DND-41 (cell line): ENCODE measurements at regions not wholly inside any gene's neighbourhood (a gene's known extent, or its start where the extent isn't known, plus 50 kb on each side); places are given as distances from the start of the nearest gene placed in this dataset.

Experiments
- ATAC-seq: fragments of 200-7000 bp; cut with Tn5 transposase; 3 replicates; pipeline ENCODE4 v1.9.1; 2021; ENCODE audit warnings: low read depth; ENCODE audit not compliant: insufficient read depth
- DNase-seq: peaks from one replicate; pipeline ENCODE4 v3.0.0-alpha.2; 2020
- H2AFZ ChIP-seq: 2 replicates; pipeline ENCODE4 v1.6.0; 2012; ENCODE audit warnings: low read depth, low read length
- H3K27ac ChIP-seq: 2 replicates; pipeline ENCODE4 v1.5.1; 2012; ENCODE audit warnings: low read length, inconsistent platforms
- H3K27me3 ChIP-seq: fragments of 200-600 bp; sonication (generic); 2 replicates; pipeline ENCODE4 v1.6.0; 2012; ENCODE audit warnings: low read length, mild to moderate bottlenecking, inconsistent platforms; ENCODE audit not compliant: insufficient read depth, poor library complexity
- H3K36me3 ChIP-seq: 2 replicates; pipeline ENCODE4 v1.5.1; 2012; ENCODE audit warnings: low read length, inconsistent platforms; ENCODE audit not compliant: insufficient read depth
- H3K4me1 ChIP-seq: 2 replicates; pipeline ENCODE4 v1.5.1; 2012; ENCODE audit warnings: mild to moderate bottlenecking, low read length; ENCODE audit not compliant: insufficient read depth
- H3K4me2 ChIP-seq: 2 replicates; pipeline ENCODE4 v1.6.0; 2012; ENCODE audit warnings: mild to moderate bottlenecking, moderate library complexity, low read length, inconsistent platforms; ENCODE audit not compliant: insufficient read depth
- H3K4me3 ChIP-seq, 2 experiments: fragments of 200-600 bp in 1 of 2; shearing (Covaris generic) in 1 of 2; 2 replicates each; pipeline ENCODE4 v1.5.1; 2012 to 2016; ENCODE audit warnings: inconsistent platforms in 2 of 2, low read length in 2 of 2, mild to moderate bottlenecking in 2 of 2, low read depth in 1 of 2, moderate library complexity in 1 of 2
- H3K79me2 ChIP-seq: 2 replicates; pipeline ENCODE4 v1.6.0; 2012; ENCODE audit warnings: low read length, inconsistent platforms; ENCODE audit not compliant: insufficient read depth
- H3K9ac ChIP-seq: 2 replicates; pipeline ENCODE4 v1.6.0; 2012; ENCODE audit warnings: low read depth, mild to moderate bottlenecking, inconsistent platforms, low read length, moderate library complexity
- H3K9me3 ChIP-seq: 2 replicates; pipeline ENCODE4 v1.5.1; 2012; ENCODE audit warnings: low read length, moderate library complexity, mild to moderate bottlenecking, inconsistent platforms; ENCODE audit not compliant: insufficient read depth, severe bottlenecking
- H4K20me1 ChIP-seq: 2 replicates; pipeline ENCODE4 v1.6.0; 2012; ENCODE audit warnings: low read length; ENCODE audit not compliant: insufficient read depth
- EZH2 ChIP-seq: IDR thresholded peaks from 3 replicates; pipeline ENCODE4 v1.6.1; 2012; ENCODE audit warnings: borderline replicate concordance, low read depth, mild to moderate bottlenecking, moderate library complexity, low read length, inconsistent platforms; ENCODE audit not compliant: severe bottlenecking
- TF ChIP-seq, protein P1 (sequence below): IDR thresholded peaks from 2 replicates; pipeline ENCODE4 v1.5.1; 2012; ENCODE audit warnings: borderline replicate concordance, low read length, moderate library complexity, mild to moderate bottlenecking; ENCODE audit not compliant: poor library complexity, severe bottlenecking; ENCODE audit errors: extremely low read depth

DNA sequence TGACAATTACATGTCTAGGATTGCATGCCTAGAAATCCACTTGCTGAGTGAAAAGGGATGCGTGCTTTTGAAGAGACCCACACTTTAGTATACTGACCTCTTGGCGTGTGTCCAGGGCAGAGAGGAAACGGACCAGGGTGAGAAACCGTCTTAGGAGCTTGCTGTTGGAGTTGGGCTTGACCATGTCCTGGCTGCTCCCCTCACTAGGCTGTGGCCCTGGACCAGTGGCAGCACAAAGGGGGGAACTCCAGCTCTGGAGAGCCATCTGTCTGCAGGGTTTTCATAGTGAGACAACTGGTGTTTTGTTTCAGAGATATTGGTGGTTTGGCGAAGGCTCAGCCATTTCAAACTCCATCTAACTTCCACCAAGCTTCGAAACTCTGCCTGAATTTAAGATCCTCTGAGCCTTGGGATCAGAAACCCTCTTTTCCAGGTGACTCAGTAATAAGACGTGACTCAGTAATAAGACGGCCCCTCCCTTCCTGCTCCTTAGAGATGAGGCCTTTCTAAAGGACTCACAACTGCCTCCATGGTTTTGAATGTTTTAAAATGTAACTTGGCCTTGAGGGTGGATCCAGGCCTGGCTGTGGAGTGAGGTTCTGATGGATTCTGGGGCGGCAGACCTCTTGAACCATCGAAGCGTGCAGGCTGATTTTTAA, 165.8 kb downstream of the MELK start:
- Histone ChIP-seq H3K4me2 (no peak overlapping the region), H3K36me3 (no peaks in the 10 kb centered on the region), H4K20me1 (no peaks in the 10 kb centered on the region), H2AFZ (no peak overlapping the region), H3K9me3 (no peaks in the 10 kb centered on the region), H3K4me3 (no peak overlapping the region), H3K27me3 (peaks cover 6% of the 10 kb centered on the region), H3K4me1 (no peaks in the 10 kb centered on the region), H3K79me2 (no peaks in the 10 kb centered on the region), H3K9ac (no peak overlapping the region), H3K27ac (no peak overlapping the region)
- DNase-seq (no peak), ATAC-seq (no peak)
- TF ChIP-seq, protein P1, sequence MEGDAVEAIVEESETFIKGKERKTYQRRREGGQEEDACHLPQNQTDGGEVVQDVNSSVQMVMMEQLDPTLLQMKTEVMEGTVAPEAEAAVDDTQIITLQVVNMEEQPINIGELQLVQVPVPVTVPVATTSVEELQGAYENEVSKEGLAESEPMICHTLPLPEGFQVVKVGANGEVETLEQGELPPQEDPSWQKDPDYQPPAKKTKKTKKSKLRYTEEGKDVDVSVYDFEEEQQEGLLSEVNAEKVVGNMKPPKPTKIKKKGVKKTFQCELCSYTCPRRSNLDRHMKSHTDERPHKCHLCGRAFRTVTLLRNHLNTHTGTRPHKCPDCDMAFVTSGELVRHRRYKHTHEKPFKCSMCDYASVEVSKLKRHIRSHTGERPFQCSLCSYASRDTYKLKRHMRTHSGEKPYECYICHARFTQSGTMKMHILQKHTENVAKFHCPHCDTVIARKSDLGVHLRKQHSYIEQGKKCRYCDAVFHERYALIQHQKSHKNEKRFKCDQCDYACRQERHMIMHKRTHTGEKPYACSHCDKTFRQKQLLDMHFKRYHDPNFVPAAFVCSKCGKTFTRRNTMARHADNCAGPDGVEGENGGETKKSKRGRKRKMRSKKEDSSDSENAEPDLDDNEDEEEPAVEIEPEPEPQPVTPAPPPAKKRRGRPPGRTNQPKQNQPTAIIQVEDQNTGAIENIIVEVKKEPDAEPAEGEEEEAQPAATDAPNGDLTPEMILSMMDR: no peak
- no peak for TF ChIP-seq EZH2

DNA sequence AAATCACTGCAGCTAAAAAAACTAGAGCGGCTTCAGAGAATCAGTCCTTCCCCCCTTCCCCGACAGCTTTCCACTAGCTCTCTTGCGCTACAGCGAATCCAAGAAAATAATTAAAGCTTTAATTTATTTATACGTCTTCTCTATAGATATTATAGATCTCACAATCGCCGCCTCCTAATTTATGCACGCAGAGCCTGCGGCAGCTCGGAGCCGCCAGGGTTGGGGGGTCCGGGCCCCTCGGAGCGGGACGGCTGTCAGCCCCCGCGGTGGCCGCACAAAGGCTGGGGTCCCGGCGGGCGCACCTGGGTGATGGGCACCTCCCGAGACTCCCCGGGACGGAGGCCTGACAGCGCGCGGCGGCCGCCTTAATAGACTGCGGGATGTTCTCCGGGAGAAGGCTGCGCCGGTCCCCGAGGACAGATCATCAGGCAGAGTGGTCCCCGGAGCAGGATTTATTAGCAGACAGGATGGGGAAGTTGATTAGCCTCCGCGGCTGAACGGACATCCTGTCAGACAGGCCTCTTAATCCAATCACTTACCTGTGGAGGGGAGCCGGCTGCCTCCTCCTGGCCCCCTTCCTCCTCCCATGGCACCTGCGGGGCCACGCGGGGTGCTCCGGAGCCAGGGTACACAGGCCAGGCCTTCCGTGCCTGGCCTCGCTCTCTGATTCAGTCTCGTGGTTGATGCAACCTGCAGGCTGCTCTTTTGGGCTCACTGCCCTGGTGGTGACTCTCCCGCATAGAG, 166.8 kb downstream of the MELK start:
- peaks cover 8% of the 10 kb centered on the region for H3K27me3 ChIP-seq
- no peak overlapping the region for H2AFZ ChIP-seq
- H3K79me2 ChIP-seq: no peaks in the 10 kb centered on the region
- H4K20me1 ChIP-seq: no peaks in the 10 kb centered on the region
- TF ChIP-seq, protein P1: no peak
- no peak for TF ChIP-seq EZH2
- no peak overlapping the region for H3K9ac ChIP-seq
- H3K4me2 ChIP-seq: no peak overlapping the region
- no peak for DNase-seq
- H3K4me1 ChIP-seq: no peaks in the 10 kb centered on the region
- no peak for ATAC-seq
- H3K4me3 ChIP-seq: no peak overlapping the region
- no peak overlapping the region for H3K27ac ChIP-seq
- H3K9me3 ChIP-seq: no peaks in the 10 kb centered on the region
- no peaks in the 10 kb centered on the region for H3K36me3 ChIP-seq

DNA sequence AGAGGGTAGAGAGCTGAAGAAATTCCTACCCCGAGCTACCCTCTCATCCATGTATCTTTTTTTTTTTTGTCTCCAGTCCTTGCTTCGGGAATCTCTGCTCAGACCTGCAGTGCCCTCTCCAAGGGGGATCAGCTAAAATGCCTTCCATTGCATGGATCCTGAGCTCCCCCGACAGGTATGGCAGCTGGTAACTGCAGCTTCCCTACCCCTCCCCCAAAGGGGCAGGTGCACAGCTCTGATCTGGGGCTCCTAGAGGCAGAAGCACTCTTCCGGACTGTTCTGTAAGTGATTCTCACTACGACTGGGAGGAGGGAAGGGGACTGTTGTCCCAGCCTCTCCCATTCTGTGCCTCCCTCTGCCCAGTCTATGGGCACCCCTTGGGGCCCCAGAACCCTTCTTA, 169.6 kb downstream of the MELK start:
- Histone ChIP-seq H3K79me2 (no peaks in the 10 kb centered on the region), H3K9ac (no peak overlapping the region), H3K27me3 (peaks cover 8% of the 10 kb centered on the region), H3K4me1 (no peaks in the 10 kb centered on the region), H3K36me3 (no peaks in the 10 kb centered on the region), H3K9me3 (no peaks in the 10 kb centered on the region), H3K4me2 (no peak overlapping the region), H3K4me3 (no peak overlapping the region), H2AFZ (no peak overlapping the region), H4K20me1 (no peaks in the 10 kb centered on the region), H3K27ac (no peak overlapping the region)
- ATAC-seq: no peak
- TF ChIP-seq, protein P1: no peak
- no peak for DNase-seq
